ENCODE measurements at regions not wholly inside any gene's neighbourhood (a gene's known extent, or its start where the extent isn't known, plus 50 kb on each side); places are given as distances from the start of the nearest gene placed in this dataset.

GRCh38 chr17:34527908-34528470, 51.4 kb upstream of the TMEM132E start:
- no peak for DNase-seq

DNA sequence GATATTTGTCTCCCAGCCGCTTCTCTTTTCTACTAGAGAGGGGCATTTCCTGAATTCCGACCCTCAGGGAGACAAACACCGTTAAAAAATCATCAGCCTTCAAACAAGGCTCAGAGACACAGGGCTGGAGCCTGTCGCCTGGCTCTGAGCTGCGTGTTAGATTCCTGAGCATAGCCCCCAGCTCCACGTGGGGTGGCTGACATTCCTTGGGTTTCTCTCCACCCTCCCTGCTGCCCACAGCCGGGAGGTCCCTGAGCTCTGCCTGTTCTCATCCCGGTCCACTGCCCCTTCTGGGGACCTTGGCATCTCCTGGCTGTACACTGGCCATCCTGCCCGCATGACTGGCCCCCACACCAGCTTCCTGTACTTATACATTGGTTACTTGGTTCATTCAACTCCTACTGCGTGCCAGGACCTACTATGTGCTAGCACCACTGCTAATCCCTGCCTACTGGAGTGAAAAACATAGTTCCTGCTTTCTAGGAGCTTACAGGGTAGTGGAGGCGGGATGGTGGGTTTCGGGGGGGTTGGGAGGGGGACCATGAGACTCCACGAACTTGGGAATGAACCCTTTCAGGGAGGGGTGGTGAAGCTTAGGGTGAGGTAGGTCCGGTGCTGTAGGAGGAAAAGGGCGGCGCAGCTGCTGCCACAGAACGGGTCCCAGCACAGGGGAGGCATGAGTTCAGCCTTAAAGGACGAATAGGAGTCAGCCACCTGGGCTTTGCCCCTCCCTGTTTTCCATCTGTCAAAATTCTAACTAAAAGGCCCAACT, 52.1 kb upstream of the TMEM132E start:
- no peak for DNase-seq

DNA sequence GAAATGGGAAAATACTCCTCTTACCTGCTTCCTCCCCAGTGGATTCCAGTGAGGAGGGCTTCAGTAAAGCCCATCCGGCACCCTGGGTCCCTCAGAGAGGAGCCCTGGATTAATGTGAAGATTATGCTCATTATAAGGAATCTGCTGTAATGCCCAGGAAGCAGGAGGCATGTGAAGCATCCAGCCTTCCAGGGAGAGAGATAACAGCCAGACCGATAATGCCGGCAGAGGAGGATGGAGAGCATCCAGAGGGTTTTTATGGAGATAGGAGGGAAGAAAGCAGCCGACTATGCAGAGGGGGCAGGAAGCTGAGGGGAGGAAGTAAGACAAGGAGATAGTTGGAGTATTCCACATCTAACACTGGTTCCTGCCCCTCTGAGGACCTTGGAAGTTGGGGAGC, 53.7 kb upstream of the TMEM132E start:
- no peak for DNase-seq

GRCh38 chr17:34521955-34522354, 57.4 kb upstream of the TMEM132E start:
- DNase-seq, result no peak

- no peak for DNase-seq
Measured at GRCh38 chr17:34519282-34519681, 60.1 kb upstream of the TMEM132E start.

DNA sequence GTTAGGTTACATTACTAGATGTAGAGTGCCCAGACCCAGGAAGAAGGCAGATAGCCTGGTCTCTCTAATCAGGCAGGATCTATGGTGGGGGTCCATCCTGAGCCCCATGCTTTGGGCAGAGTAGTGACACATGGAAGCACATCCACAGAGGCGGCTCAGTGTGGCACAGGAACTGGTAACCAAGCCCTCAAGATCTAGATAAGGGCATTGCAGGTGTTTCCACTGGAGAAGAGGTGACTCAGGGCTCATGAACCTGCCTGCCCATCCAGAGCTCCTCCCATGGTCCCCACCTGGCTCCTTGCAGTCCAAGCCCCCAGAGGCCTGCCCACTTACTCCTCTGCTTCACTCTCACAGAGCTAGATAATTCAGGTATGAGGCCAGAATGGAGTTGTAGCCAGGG, 62.0 kb upstream of the TMEM132E start:
- no peak for DNase-seq

DNA sequence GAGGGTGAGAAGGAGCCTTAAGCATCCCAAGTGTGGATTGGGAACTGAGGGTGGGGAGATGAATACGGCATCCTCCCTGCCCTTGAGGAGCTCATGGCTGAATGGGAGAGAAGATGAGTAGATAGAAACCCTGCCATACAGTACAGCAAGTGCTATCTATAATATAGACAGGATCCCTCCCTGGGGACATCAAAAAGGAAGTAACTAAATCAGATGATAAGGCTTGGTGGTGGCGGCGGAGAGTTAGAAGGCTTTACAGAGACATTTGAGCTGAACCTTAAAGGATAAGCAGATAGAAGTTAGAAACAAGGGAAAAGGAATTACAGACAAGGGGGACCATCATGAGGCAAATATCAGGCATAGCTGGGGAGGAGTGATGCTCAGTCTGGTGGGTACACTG, 67.5 kb upstream of the TMEM132E start:
- no peak for DNase-seq

- DNase-seq, result no peak
Measured at GRCh38 chr17:34511265-34511664, 68.1 kb upstream of the TMEM132E start.

DNA sequence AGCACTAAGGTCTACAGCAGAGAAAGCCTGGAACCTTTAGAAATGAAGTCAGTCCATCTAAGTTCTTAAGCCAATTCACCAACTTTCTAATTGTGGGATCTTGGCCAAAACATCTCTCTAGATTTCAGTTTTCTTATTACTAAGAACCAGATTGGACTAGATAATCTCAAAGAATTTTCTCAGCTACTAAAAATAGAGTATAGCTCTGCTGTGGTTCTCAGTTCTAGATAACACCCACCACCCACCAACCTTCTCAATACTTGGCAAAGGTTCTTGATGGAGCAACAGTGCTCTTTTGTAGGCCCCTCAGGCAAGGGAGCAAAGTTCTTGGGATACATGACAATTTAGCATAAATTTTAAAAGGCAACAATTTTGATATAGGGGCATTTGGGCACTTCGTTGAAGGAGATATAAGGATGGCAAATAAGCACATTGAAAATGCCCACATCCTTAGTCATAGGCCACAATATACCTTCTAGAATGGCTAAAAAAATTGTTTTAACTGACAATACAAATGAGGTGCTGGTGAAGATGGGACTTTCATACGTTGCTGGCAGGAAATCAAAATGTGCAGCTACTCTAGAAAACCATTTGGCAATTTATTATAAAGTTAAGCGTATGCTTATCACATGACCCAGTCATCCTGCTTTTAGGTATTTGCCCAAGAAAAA, 74.4 kb upstream of the TMEM132E start:
- DNase-seq, result no peak

- no peak for DNase-seq
Measured at GRCh38 chr17:34503528-34504195, 75.7 kb upstream of the TMEM132E start.

DNA sequence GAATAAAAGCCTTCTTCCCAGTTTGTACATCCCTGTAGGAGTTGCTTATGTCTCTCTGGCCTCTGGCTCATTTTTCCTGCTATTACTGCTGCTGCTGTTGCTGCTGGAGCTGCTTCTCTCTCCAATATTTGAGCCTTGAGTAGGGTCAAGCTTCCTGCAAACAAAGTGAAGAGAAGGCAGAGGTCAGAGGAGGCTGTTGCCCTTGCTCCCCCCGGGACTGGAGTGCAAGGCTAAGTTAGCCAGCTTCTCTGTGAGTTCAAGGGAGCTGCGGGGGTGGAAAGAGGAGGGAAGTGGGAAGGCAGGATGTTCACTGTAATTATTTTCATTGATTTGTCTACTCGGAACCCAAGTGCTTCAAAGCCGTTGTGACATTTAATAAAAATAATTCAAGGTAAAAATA, 77.0 kb upstream of the TMEM132E start:
- DNase-seq, result no peak

DNA sequence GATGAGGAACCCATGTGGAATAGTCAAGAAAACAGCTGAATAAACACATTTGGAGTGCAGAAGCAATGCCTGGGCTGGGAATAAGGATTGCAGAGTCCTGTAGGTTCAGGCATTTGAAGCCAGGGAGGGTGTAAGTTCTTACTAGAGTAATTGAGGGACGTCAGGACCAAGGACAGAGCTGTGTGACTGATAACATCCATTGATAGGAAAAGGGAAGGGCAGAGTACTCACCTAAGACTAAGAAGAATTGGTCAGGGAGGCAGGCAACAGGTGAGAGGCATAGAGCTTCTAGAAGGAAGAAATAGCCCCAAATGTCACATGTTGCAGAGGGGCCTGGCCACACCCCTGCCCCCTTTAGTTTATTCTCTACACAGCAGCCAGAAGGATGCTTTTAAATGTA, 79.8 kb upstream of the TMEM132E start:
- no peak for DNase-seq

GRCh38 chr17:34493917-34494316, 85.5 kb upstream of the TMEM132E start:
- no peak for DNase-seq

DNA sequence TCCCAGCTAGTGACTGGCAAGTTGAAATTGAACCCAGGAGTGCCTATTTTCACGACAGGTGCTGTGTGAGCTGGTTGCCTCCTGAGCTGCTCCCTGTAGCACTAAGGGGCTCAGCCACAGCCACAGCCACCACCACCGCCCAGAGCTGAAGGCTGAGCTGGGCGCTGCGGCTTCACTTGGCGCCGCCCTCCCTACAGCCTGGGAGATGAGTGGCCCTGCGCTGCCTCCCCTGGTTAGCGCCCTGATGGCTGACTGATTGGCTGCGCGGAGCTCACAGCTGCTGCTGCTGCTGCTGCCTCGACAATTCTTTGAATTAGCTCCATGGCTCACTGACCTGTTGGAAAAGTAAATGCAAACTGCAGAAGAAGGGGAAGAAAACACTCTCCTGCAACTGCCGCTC, 91.8 kb upstream of the TMEM132E start:
- no peak for DNase-seq

DNA sequence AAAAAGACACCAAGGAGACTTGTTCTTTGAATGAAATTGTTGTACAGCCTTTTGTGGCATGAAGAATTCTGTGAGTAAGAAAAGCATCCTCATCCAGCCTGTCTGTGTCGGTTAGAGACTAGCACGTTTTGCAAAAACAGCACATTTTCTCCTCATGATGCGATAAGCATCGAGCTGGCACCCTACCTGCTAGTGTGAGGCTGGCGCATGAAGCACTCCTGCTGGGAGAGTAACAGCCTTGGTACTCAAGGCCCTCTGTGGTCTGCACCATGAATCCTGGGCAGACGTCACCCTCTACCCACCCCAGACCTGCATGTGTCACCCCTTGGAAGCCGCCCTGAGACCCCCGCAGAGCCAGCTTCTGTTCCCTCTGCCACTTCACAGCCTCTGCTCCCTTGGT, 92.6 kb upstream of the TMEM132E start:
- no peak for DNase-seq

GRCh38 chr17:34485999-34486398, 93.4 kb upstream of the TMEM132E start:
- no peak for DNase-seq

DNA sequence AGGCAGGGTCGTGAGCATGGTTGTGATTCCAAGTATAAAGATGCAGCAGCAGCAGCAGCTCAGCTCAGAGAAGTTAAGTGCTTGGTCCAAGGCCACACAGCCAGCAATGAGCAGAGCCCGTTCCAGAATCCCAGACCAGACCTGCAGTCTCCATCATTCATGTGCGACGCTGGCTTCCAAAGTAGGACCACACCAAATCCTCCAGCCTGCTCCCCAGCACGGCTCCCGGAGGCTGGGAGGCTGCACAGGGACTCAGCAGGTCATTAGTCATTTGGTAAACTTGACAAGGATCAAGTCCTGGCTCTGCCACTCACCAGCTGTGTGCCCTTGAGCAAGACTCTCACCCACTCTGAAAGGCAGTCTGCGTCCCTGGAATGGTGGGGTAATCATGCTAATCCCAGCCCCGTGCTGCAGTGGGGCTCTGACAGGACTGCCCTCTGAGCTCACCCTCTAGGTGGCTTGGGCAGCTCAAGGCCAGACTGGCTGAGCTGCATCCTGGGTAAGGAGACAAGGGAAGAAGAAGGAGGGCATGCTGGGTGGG, 95.1 kb upstream of the TMEM132E start:
- no peak for DNase-seq

DNA sequence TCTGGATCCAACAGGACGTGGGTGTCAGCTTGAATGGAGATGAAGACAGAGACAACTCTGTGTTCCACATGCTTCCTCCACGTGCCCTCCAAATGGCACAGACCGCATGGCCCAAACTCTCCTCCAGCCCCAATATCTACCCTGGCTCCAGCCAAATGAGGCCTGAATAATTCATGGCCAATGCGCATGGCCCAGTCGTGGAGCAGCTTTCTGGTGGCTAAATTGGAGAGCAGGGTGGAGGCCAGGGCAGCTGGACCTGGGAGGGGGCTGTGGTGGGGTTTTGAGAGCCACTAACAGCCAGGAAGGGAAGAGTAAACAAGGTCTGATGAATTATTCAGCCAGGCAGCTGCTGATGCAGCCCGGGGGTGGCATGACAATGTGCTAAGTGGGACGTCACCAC, 96.7 kb upstream of the TMEM132E start:
- DNase-seq, result no peak

DNA sequence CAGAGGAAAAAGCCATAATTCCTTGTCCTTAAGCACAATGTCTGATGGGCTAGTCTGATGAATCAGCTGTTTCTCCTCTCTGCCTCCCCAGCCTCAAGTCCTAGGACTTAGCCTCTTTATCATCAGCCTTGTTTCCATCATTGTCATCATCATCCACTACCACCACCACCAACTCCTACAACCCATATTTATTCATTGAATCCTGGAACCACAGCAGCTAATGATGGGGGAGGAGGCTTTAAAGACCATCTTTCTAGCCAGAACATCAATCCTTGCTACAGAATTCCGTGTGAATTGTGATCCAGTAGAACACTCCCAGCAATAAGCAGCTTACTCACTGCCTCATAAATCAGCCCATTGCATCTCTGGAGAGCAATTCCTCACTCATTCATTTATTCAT, 97.6 kb upstream of the TMEM132E start:
- no peak for DNase-seq

GRCh38 chr17:34479371-34479770, 100.0 kb upstream of the TMEM132E start:
- DNase-seq, result no peak

GRCh38 chr17:34478244-34478643, 101.1 kb upstream of the TMEM132E start:
- no peak for DNase-seq

GRCh38 chr17:34475296-34475695, 104.1 kb upstream of the TMEM132E start:
- DNase-seq, result no peak

DNA sequence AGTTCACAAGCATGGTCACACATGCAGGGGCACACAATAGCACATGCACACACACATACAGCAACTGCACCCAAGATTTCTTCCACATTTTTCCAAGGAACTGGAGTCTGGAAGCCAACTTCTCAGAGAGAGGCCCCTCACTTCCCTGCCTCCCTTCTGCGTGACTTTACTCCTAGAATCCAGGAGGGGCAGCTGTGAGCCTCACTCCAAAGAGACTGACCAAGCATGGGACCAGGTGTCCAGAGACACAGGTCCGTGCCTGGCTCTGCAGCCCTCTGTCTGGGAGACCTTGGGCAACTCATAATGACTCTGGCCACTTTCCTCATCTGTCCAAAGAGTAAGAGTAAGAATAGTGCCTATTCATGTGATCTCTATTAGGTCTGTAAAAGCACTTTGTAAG, 104.7 kb upstream of the TMEM132E start:
- DNase-seq, result no peak

GRCh38 chr17:34472363-34472762, 107.0 kb upstream of the TMEM132E start:
- no peak for DNase-seq
